RWPE1 (cell line): ENCODE measurements at regions not wholly inside any gene's neighbourhood (a gene's known extent, or its start where the extent isn't known, plus 50 kb on each side); places are given as distances from the start of the nearest gene placed in this dataset.

Experiments used
- CTCF ChIA-PET: fragments of 350-600 bp; sonication (Branson Sonifier 250); formaldehyde crosslinking; extraction: SDS; loops from one replicate; lab custom pipeline; 2021; lab: Yijun Ruan, JAX
- POLR2A ChIA-PET: fragments of 400-600 bp; formaldehyde crosslinking; extraction: SDS; loops from one replicate; lab custom pipeline; 2020; ENCODE audit warnings: antibody characterized with exemption; ENCODE audit not compliant: low non-redundant PET; lab: Yijun Ruan, JAX
- DNase-seq: peaks from one replicate; pipeline ENCODE4 v3.0.0; 2012; ENCODE audit warnings: low spot score
- H3K27ac ChIP-seq: fragments of 450-650 bp; 2 replicates; pipeline ENCODE4 v1.5.1; 2017
- CTCF ChIP-seq: fragments of 450-650 bp; conservative IDR thresholded peaks from 2 replicates; pipeline ENCODE4 v1.5.1; 2017; ENCODE audit warnings: low read depth, mild to moderate bottlenecking

- DNase-seq = no peak
- CTCF ChIA-PET = no interaction called here
- POLR2A ChIA-PET = no interaction called here
- TF ChIP-seq CTCF = no peak
- no peak overlapping the region for H3K27ac ChIP-seq
Observed at GRCh38 chr2:138842341-138842740, 62.2 kb upstream of the NXPH2 start.

- no peak for DNase-seq
- ChIA-PET CTCF (interaction anchor here (0.6 kb wide), 1 partner anchor 144 kb away, joined by 3 read pairs; no protein-coding TSS in a partner anchor), POLR2A (no interaction called here)
- H3K27ac ChIP-seq = no peak overlapping the region
- no peak for TF ChIP-seq CTCF
Observed at GRCh38 chr2:138841459-138841858, 61.3 kb upstream of the NXPH2 start.

- no peak for DNase-seq
- CTCF ChIA-PET = no interaction called here
- no peak overlapping the region for H3K27ac ChIP-seq
- TF ChIP-seq CTCF = no peak
- POLR2A ChIA-PET = no interaction called here
Observed at GRCh38 chr2:138838851-138839620, 58.8 kb upstream of the NXPH2 start.

- no peak for DNase-seq
- POLR2A ChIA-PET = no interaction called here
- CTCF ChIA-PET = no interaction called here
- H3K27ac ChIP-seq = no peak overlapping the region
- no peak for TF ChIP-seq CTCF
Observed at GRCh38 chr2:138831691-138832090, 51.5 kb upstream of the NXPH2 start.

- CTCF ChIA-PET = no interaction called here
- DNase-seq = no peak
- POLR2A ChIA-PET = no interaction called here
- no peak overlapping the region for H3K27ac ChIP-seq
- TF ChIP-seq CTCF = no peak
Observed at GRCh38 chr2:138831154-138831553, 51.0 kb upstream of the NXPH2 start.

- CTCF ChIA-PET = no interaction called here
- no peak for TF ChIP-seq CTCF
- DNase-seq = no peak
- no peak overlapping the region for H3K27ac ChIP-seq
- POLR2A ChIA-PET = no interaction called here
Observed at GRCh38 chr2:138830547-138830946, 50.4 kb upstream of the NXPH2 start.
